ENCODE measurements at regions not wholly inside any gene's neighbourhood (a gene's known extent, or its start where the extent isn't known, plus 50 kb on each side); places are given as distances from the start of the nearest gene placed in this dataset.

DNA sequence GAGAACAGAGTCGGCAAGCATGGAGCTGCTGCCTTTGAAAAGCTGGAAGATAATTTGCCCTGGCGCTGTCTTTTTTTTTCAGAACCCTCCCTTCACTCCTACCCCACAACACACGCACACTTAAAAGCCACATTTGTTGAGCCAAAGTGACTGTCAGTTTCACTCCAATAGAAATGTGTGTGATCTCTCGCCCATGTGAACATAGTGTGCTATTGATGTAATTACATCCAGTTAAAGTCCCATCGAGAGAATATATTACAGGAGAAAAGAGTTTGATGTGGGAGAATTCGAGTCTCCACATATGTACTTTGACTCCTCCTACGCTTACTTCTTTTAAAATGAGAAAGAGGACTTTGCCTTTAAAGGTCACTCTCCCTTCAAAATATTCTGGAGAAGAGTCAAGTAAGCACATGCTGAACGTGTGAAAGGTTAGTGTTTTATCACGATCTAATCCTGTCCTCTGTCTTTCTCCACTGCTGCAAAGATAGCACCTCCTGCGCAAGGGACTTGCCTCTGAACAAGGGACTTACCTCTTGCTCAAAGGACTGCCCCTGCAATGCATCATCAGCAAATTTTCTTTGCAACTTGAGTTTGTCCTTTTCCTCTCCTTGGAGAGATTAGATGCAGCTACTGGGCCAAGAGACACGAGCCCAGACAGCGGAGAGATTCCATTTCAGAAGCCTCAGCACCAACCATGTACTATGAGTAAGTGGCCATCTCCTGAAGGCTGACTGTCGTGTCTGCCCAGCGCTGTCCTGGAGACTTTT, 613.9 kb downstream of the PTPRU start:
- TF ChIP-seq POLR2A (IDR thresholded peaks at IDR 0.05; ENCODE audit: low read depth): no peak
- TF ChIP-seq, protein P1, sequence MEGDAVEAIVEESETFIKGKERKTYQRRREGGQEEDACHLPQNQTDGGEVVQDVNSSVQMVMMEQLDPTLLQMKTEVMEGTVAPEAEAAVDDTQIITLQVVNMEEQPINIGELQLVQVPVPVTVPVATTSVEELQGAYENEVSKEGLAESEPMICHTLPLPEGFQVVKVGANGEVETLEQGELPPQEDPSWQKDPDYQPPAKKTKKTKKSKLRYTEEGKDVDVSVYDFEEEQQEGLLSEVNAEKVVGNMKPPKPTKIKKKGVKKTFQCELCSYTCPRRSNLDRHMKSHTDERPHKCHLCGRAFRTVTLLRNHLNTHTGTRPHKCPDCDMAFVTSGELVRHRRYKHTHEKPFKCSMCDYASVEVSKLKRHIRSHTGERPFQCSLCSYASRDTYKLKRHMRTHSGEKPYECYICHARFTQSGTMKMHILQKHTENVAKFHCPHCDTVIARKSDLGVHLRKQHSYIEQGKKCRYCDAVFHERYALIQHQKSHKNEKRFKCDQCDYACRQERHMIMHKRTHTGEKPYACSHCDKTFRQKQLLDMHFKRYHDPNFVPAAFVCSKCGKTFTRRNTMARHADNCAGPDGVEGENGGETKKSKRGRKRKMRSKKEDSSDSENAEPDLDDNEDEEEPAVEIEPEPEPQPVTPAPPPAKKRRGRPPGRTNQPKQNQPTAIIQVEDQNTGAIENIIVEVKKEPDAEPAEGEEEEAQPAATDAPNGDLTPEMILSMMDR (IDR thresholded peaks at IDR 0.05): no peak
- TF ChIP-seq EP300 (IDR thresholded peaks at IDR 0.05): no peak
- TF ChIP-seq POLR2AphosphoS5 (IDR thresholded peaks at IDR 0.05): no peak

All from esophagus muscularis mucosa (tissue), 4 donors.